ENCODE measurements at regions not wholly inside any gene's neighbourhood (a gene's known extent, or its start where the extent isn't known, plus 50 kb on each side); places are given as distances from the start of the nearest gene placed in this dataset.

DNA sequence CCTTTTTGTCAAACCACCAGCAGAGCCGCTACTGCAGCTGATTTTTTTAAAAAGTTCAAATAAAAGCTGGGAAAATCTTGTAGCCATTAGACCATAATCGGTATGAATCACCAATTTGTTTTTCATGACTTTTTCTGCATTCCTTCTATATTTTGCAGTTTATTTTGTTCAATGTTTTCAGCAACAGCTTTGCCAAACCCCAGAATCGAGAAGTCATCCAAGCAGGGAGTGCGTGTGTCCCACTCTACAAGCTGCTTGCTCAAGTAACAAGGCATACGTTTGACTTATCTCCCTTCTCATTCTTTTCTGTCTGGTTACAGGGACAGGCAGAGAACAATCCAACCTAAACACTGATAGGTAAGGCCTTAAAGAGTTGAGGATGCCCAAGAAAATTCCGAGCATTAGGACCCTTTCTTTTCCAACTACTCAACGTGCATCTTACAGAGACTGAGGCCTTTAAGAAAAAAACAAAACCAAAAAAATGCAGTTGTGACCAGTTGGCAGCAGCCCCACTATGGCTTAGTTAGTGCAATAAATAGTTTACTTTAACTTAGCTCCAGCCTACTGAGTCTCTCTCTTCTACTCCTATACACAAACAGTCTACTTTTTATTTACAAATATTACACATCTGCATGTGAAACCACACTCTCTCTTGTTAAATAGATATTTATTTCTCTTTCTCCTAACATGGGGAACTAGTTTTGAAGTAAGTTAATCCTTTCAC, 134.7 kb upstream of the SLIT3 start:
- Histone ChIP-seq H3K36me3 (replicated peaks) (no peaks in the 10 kb centered on the region), H3K4me3 (ENCODE audit: low read depth, low read length) (no peak overlapping the region), H3K27me3 (replicated peaks) (no peaks in the 10 kb centered on the region), H3K27ac (no peak overlapping the region)
- DNase-seq = no peak
- in situ Hi-C loops (cut with HindIII; ENCODE audit: low pct_ligation_motif_present, low sequenced_read_pairs) = no loop called here
- TF ChIP-seq, protein P1, sequence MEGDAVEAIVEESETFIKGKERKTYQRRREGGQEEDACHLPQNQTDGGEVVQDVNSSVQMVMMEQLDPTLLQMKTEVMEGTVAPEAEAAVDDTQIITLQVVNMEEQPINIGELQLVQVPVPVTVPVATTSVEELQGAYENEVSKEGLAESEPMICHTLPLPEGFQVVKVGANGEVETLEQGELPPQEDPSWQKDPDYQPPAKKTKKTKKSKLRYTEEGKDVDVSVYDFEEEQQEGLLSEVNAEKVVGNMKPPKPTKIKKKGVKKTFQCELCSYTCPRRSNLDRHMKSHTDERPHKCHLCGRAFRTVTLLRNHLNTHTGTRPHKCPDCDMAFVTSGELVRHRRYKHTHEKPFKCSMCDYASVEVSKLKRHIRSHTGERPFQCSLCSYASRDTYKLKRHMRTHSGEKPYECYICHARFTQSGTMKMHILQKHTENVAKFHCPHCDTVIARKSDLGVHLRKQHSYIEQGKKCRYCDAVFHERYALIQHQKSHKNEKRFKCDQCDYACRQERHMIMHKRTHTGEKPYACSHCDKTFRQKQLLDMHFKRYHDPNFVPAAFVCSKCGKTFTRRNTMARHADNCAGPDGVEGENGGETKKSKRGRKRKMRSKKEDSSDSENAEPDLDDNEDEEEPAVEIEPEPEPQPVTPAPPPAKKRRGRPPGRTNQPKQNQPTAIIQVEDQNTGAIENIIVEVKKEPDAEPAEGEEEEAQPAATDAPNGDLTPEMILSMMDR (IDR thresholded peaks at IDR 0.05; ENCODE audit: low read depth, low read length, missing control alignments) = no peak

DNA sequence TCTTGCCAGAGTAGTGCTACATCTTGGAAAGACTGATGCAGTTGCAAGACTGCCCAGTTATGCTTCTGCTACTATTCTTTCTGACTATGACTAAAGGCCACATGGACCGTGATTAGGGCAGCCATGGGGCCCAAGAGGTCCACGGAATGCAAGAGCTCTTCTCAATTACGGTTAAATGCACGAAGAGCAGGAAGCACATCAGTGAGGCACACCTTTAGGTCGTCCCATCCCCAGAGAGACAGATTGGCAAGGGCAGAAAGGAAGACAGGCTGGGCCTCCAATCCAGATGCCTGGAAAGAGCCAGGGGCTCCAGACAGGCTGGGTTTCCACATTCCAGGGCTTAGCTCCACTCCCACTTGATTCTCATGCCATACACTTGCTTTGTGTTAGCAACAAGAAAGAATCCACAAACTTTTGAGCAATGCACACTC, 132.3 kb upstream of the SLIT3 start:
- TF ChIP-seq, protein P1 (IDR thresholded peaks at IDR 0.05; ENCODE audit: low read depth, low read length, missing control alignments) = no peak
- H3K27ac ChIP-seq = no peak overlapping the region
- no peak overlapping the region for H3K4me3 ChIP-seq (ENCODE audit: low read depth, low read length)
- no peaks in the 10 kb centered on the region for H3K36me3 ChIP-seq (replicated peaks)
- DNase-seq = no peak
- in situ Hi-C loops (cut with HindIII; ENCODE audit: low pct_ligation_motif_present, low sequenced_read_pairs) = no loop called here
- H3K27me3 ChIP-seq (replicated peaks) = no peaks in the 10 kb centered on the region

DNA sequence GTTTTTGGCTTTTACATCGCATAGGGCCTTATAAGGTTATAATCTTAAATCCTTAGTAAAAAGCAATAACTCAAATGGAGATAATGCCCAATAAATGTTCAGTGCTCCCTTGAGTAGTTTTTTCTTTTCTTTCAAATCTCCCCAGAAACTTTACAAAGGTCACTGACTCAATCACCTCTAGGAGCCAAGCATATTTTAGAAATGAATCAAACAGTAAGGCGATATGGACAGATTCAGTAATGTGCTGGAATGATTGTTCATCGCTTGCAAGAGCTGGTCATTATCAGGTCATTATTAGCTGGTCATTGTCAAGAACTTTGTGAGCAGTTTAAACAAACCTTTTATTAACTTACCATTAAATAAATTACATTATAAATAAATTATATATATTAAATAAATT, 130.4 kb upstream of the SLIT3 start:
- DNase-seq = no peak
- no peaks in the 10 kb centered on the region for H3K36me3 ChIP-seq (replicated peaks)
- TF ChIP-seq, protein P1 (IDR thresholded peaks at IDR 0.05; ENCODE audit: low read depth, low read length, missing control alignments) = no peak
- H3K27ac ChIP-seq = no peak overlapping the region
- in situ Hi-C loops (cut with HindIII; ENCODE audit: low pct_ligation_motif_present, low sequenced_read_pairs) = no loop called here
- H3K4me3 ChIP-seq (ENCODE audit: low read depth, low read length) = no peak overlapping the region
- no peaks in the 10 kb centered on the region for H3K27me3 ChIP-seq (replicated peaks)

DNA sequence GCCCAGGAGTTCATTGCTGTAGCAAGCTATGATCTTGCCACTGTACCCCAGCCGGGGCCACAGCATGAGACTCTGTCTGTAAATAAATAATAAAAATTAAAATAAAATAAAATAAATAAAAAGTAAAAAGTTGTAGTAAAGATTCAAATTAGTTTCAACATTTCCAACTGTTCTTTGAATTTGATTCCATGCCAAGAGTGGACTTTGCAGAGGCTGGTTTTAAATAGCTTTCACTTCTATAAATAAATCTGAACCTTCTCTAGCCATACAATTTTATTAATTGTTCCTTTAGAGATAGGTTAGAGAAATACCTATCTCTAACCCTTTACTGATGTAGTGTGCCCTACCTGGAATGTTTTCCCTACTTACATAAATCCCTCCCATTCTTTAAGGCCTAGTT, 129.7 kb upstream of the SLIT3 start:
- Histone ChIP-seq H3K27me3 (replicated peaks) (no peaks in the 10 kb centered on the region), H3K27ac (no peak overlapping the region), H3K36me3 (replicated peaks) (no peaks in the 10 kb centered on the region), H3K4me3 (ENCODE audit: low read depth, low read length) (no peak overlapping the region)
- no peak for DNase-seq
- in situ Hi-C loops (cut with HindIII; ENCODE audit: low pct_ligation_motif_present, low sequenced_read_pairs) = no loop called here
- TF ChIP-seq, protein P1 (IDR thresholded peaks at IDR 0.05; ENCODE audit: low read depth, low read length, missing control alignments) = no peak

DNA sequence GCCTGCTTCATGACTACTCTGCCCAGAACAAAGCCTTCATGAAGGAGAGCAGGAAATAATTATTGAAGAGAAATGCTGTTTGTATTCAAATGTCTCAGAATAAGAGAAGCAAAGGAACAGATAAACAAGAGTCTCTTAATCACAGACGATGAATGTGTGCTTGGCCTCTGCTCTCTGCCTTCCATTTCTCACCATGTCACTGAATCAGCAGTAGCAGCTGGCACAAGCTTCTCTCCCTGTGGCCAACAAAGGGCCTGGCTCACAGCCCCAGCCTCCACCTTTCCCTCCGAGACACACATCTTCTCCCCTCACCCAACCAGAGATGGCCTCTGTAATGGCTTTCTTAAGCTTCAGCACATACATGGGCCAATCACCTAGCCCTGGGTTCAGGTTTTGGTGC, 128.1 kb upstream of the SLIT3 start:
- Histone ChIP-seq H3K27me3 (replicated peaks) (no peaks in the 10 kb centered on the region), H3K4me3 (ENCODE audit: low read depth, low read length) (no peak overlapping the region), H3K36me3 (replicated peaks) (no peaks in the 10 kb centered on the region), H3K27ac (no peak overlapping the region)
- DNase-seq = no peak
- TF ChIP-seq, protein P1 (IDR thresholded peaks at IDR 0.05; ENCODE audit: low read depth, low read length, missing control alignments) = no peak
- in situ Hi-C loops (cut with HindIII; ENCODE audit: low pct_ligation_motif_present, low sequenced_read_pairs) = no loop called here

DNA sequence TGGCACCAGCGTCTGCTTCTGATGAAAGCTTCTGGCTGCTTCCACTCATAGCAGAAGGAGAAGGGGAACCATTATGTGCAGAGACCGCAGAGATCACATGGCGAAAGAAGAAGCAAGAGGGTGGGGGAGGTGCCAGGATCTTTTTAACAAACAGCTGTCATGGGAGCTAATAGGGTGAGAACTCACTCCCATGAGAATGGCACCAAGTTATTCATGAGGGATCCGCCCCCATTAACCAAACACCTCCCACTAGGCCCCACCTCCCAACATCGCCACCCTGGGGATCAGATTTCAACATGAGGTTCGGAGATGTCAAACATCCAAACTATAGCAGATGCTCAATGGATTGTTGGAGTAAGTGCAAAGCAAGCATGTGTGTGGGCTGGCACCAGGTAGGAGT, 125.8 kb upstream of the SLIT3 start:
- TF ChIP-seq, protein P1 (IDR thresholded peaks at IDR 0.05; ENCODE audit: low read depth, low read length, missing control alignments) = no peak
- H3K4me3 ChIP-seq (ENCODE audit: low read depth, low read length) = no peak overlapping the region
- no peak for DNase-seq
- H3K36me3 ChIP-seq (replicated peaks) = no peaks in the 10 kb centered on the region
- in situ Hi-C loops (cut with HindIII; ENCODE audit: low pct_ligation_motif_present, low sequenced_read_pairs) = no loop called here
- H3K27me3 ChIP-seq (replicated peaks) = no peaks in the 10 kb centered on the region
- no peak overlapping the region for H3K27ac ChIP-seq

Data from brain microvascular endothelial cell (primary cell).